IMR-90 (cell line): ENCODE measurements at regions not wholly inside any gene's neighbourhood (a gene's known extent, or its start where the extent isn't known, plus 50 kb on each side); places are given as distances from the start of the nearest gene placed in this dataset.

ENCODE experiments used
- ATAC-seq: fragments of 200-7000 bp; cut with Tn5 transposase; 2 replicates; pipeline ENCODE4 v1.9.1; 2020; ENCODE audit warnings: low read depth, mild to moderate bottlenecking, moderate library complexity
- BruUV-seq: library from RNA; stranded (reverse); fragments of 400-500 nt; replicated peaks from 2 replicates; lab custom pipeline; 2021; lab: Mats Ljungman, UMichigan
- CTCF ChIA-PET: fragments of 300-600 bp; formaldehyde crosslinking; extraction: SDS; loops from one replicate; lab custom pipeline; 2021; ENCODE audit warnings: antibody characterized with exemption; lab: Yijun Ruan, JAX
- POLR2A ChIA-PET: fragments of 300-600 bp; sonication (Branson Sonifier 250); formaldehyde crosslinking; loops from one replicate; lab custom pipeline; 2022; ENCODE audit warnings: antibody characterized with exemption; ENCODE audit not compliant: unreplicated experiment; lab: Charles Lee
- DNase-seq: peaks from one replicate; pipeline ENCODE4 v3.0.0; 2013
- H2AFZ ChIP-seq: replicated peaks from 2 replicates; pipeline ENCODE3; 2013; ENCODE audit warnings: low read length, mild to moderate bottlenecking; ENCODE audit not compliant: poor library complexity
- H2AK5ac ChIP-seq: 2 replicates; pipeline ENCODE4 v1.6.1; 2013; ENCODE audit warnings: low read depth, low read length, inconsistent platforms
- H2AK9ac ChIP-seq: replicated peaks from 2 replicates; pipeline ENCODE3; 2013; ENCODE audit warnings: mild to moderate bottlenecking, low read depth, low read length, moderate library complexity; ENCODE audit not compliant: poor library complexity
- H2BK120ac ChIP-seq: 2 replicates; pipeline ENCODE4 v1.6.1; 2013; ENCODE audit warnings: low read depth, low read length, inconsistent platforms
- H2BK15ac ChIP-seq: 3 replicates; pipeline ENCODE4 v1.6.1; 2013; ENCODE audit warnings: low read depth, low read length, inconsistent platforms
- H2BK20ac ChIP-seq: 2 replicates; pipeline ENCODE4 v1.6.1; 2013; ENCODE audit warnings: low read depth, mild to moderate bottlenecking, inconsistent platforms, low read length, moderate library complexity
- H2BK5ac ChIP-seq: 2 replicates; pipeline ENCODE4 v1.6.1; 2013; ENCODE audit warnings: mild to moderate bottlenecking, low read depth, low read length, inconsistent platforms; ENCODE audit not compliant: poor library complexity, severe bottlenecking
- H3K14ac ChIP-seq: replicated peaks from 2 replicates; pipeline ENCODE4 v1.6.1; 2013; ENCODE audit warnings: low read depth, low read length, inconsistent platforms
- H3K18ac ChIP-seq: 2 replicates; pipeline ENCODE4 v1.6.1; 2013; ENCODE audit warnings: low read depth, low read length, control low read depth
- H3K23ac ChIP-seq: 2 replicates; pipeline ENCODE4 v1.6.1; 2013; ENCODE audit warnings: low read depth, low read length, inconsistent platforms
- H3K27ac ChIP-seq: 2 replicates; pipeline ENCODE4 v1.5.1; 2013; ENCODE audit warnings: mild to moderate bottlenecking, control low read depth, low read length; ENCODE audit not compliant: insufficient read depth
- H3K27me3 ChIP-seq: 2 replicates; pipeline ENCODE4 v1.6.1; 2013; ENCODE audit warnings: low read length; ENCODE audit not compliant: control insufficient read depth, insufficient read depth
- H3K36me3 ChIP-seq: 2 replicates; pipeline ENCODE4 v1.6.1; 2013; ENCODE audit warnings: low read length, mixed read lengths; ENCODE audit not compliant: control insufficient read depth, insufficient read depth
- H3K4ac ChIP-seq: 2 replicates; pipeline ENCODE4 v1.6.1; 2013; ENCODE audit warnings: low read depth, low read length, inconsistent platforms
- H3K4me1 ChIP-seq: 2 replicates; pipeline ENCODE4 v1.6.1; 2013; ENCODE audit warnings: low read length, mixed read lengths; ENCODE audit not compliant: control insufficient read depth, insufficient read depth
- H3K4me2 ChIP-seq: 2 replicates; pipeline ENCODE4 v1.6.1; 2013; ENCODE audit warnings: low read depth, mild to moderate bottlenecking, control low read depth, low read length, moderate library complexity
- H3K4me3 ChIP-seq: 2 replicates; pipeline ENCODE4 v1.5.1; 2013; ENCODE audit warnings: low read depth, mild to moderate bottlenecking, control low read depth, low read length, moderate library complexity; ENCODE audit not compliant: insufficient read depth
- H3K56ac ChIP-seq: 2 replicates; pipeline ENCODE4 v1.6.1; 2013; ENCODE audit warnings: low read length, inconsistent platforms; ENCODE audit not compliant: insufficient read depth; ENCODE audit errors: extremely low read depth
- H3K79me1 ChIP-seq, 2 experiments: 2 replicates each; pipeline ENCODE4 v1.6.1; 2013; ENCODE audit warnings: low read length in 2 of 2, inconsistent platforms in 1 of 2, low read depth in 1 of 2
- H3K9ac ChIP-seq: 2 replicates; pipeline ENCODE4 v1.6.1; 2013; ENCODE audit warnings: low read depth, low read length, control low read depth
- H3K9me1 ChIP-seq: 2 replicates; pipeline ENCODE4 v1.6.1; 2013; ENCODE audit warnings: low read length, inconsistent platforms; ENCODE audit not compliant: insufficient read depth
- H3K9me3 ChIP-seq: 2 replicates; pipeline ENCODE4 v1.6.1; 2013; ENCODE audit warnings: low read length; ENCODE audit not compliant: control insufficient read depth, insufficient read depth
- H4K20me1 ChIP-seq: 2 replicates; pipeline ENCODE4 v1.6.1; 2013; ENCODE audit warnings: low read length, inconsistent platforms; ENCODE audit not compliant: insufficient read depth
- H4K5ac ChIP-seq: 2 replicates; pipeline ENCODE4 v1.6.1; 2013; ENCODE audit warnings: mild to moderate bottlenecking, low read depth, low read length, control low read depth
- H4K8ac ChIP-seq, 2 experiments: 2 replicates each; pipeline ENCODE4 v1.6.1; 2013; ENCODE audit warnings: low read depth in 2 of 2, low read length in 2 of 2, control low read depth in 1 of 2, inconsistent platforms in 1 of 2
- H4K91ac ChIP-seq: 2 replicates; pipeline ENCODE4 v1.6.1; 2013; ENCODE audit warnings: low read depth, low read length, inconsistent platforms; ENCODE audit not compliant: insufficient read depth
- BHLHE40 ChIP-seq: fragments of 150-350 bp; IDR thresholded peaks from 2 replicates; pipeline ENCODE4 v1.6.1; 2016; ENCODE audit warnings: mild to moderate bottlenecking, low read depth, low read length
- CEBPB ChIP-seq: IDR thresholded peaks from 2 replicates; pipeline ENCODE4 v1.6.1; 2012; ENCODE audit warnings: low read depth, low read length, improper control_type of control experiment
- CHD1 ChIP-seq: IDR thresholded peaks from 2 replicates; pipeline ENCODE4 v1.6.1; 2012; ENCODE audit warnings: low read depth, low read length, improper control_type of control experiment
- FOS ChIP-seq: fragments of 150-350 bp; IDR thresholded peaks from 2 replicates; pipeline ENCODE4 v1.6.1; 2016; ENCODE audit warnings: low read depth, low read length
- MXI1 ChIP-seq: IDR thresholded peaks from 2 replicates; pipeline ENCODE4 v1.6.1; 2012; ENCODE audit warnings: low read depth, mild to moderate bottlenecking, low read length, moderate library complexity, borderline replicate concordance
- NFE2L2 ChIP-seq: fragments of 150-350 bp; IDR thresholded peaks from 2 replicates; pipeline ENCODE4 v1.6.1; 2016; ENCODE audit warnings: low read depth, mild to moderate bottlenecking, low read length
- RAD21 ChIP-seq: IDR thresholded peaks from 2 replicates; pipeline ENCODE4 v1.6.1; 2012; ENCODE audit warnings: low read length, improper control_type of control experiment
- RFX5 ChIP-seq: IDR thresholded peaks from 2 replicates; pipeline ENCODE4 v1.8.0; 2012; ENCODE audit warnings: low read depth, mild to moderate bottlenecking, low read length, moderate library complexity
- WGBS, 2 experiments: methylation state at CpG; one replicate each; pipeline versions ENCODE4 v1.1.5 to v1.1.7; 2013; ENCODE audit warnings: missing lambda C conversion rate in 2 of 2; ENCODE audit not compliant: insufficient read length in 1 of 2; ENCODE audit errors: extremely low coverage in 2 of 2; 5-methylcytosine and 5-hydroxymethylcytosine counted together
- dilution Hi-C: fragments of 300-500 bp; cut with HindIII; formaldehyde crosslinking; loops from one replicate; pipeline ENCODE4 v1.14.3; 2018; ENCODE audit warnings: low sequenced_read_pairs; ENCODE audit not compliant: unreplicated experiment
- in situ Hi-C: fragments of 300-500 bp; cut with MboI; formaldehyde crosslinking; loops from 3 replicates; pipeline ENCODE4 v1.14.3; 2019; ENCODE audit warnings: low sequenced_read_pairs, inconsistent platforms, mixed read lengths
- intact Hi-C: fragments of 100-400 bp; cut with micrococcal nuclease; formaldehyde crosslinking; loops from 2 replicates; pipeline ENCODE4 v1.10.0; 2022
- TF ChIP-seq, protein P1 (sequence below): fragments of 150-350 bp; IDR thresholded peaks from 2 replicates; pipeline ENCODE4 v1.6.1; 2017; ENCODE audit warnings: mild to moderate bottlenecking, antibody characterized with exemption, low read length, low read depth

DNA sequence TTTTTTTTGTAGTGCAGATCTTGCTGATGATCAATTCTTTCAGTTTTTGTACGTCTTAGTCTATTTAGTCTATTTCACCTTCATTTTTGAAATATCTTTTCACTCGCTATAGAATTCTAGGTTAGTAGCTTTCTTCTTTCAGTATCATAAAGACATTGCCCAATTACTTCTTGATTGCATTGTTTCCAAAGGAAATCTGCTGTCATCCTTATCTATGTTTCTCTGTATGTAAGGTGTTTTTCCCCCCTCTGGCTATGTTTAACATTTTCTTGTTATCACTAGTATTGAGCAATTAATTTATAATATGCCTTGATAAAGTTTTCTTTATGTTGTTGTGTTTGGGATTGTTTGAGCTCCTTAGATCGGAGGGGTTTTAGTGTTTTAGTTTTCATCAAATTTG, 171.9 kb downstream of the BMP4 start:
- Histone ChIP-seq H3K18ac (no peak overlapping the region), H3K56ac (no peak overlapping the region), H3K9me3 (no peaks in the 10 kb centered on the region), H4K8ac (no peak overlapping the region), H2BK5ac (no peak overlapping the region), H3K14ac (no peak overlapping the region), H2BK120ac (no peak overlapping the region), H3K4me1 (no peaks in the 10 kb centered on the region), H2BK15ac (no peak overlapping the region), H4K5ac (no peak overlapping the region), H3K4me3 (no peak overlapping the region), H2AFZ (no peak overlapping the region), H2AK5ac (no peak overlapping the region), H4K91ac (no peak overlapping the region), H2AK9ac (no peak overlapping the region), H3K9me1 (no peaks in the 10 kb centered on the region), H3K23ac (no peak overlapping the region), H3K4me2 (no peak overlapping the region), H3K36me3 (no peaks in the 10 kb centered on the region), H3K27me3 (peaks cover 6% of the 10 kb centered on the region), H3K27ac (no peak overlapping the region), H3K4ac (no peak overlapping the region), H3K79me1 (no peaks in the 10 kb centered on the region), H4K20me1 (no peaks in the 10 kb centered on the region), H2BK20ac (no peak overlapping the region), H3K9ac (no peak overlapping the region)
- ChIA-PET POLR2A (no interaction called here), CTCF (no interaction called here)
- intact Hi-C loops (no loop called here), in situ Hi-C loops (no loop called here), dilution Hi-C loops (no loop called here)
- ATAC-seq (no peak), DNase-seq (no peak)
- no CpG with 5 or more reads among the region's 3 CpGs for WGBS, 2 experiments
- no TSS peak for BruUV-seq
- TF ChIP-seq FOS (no peak), MXI1 (no peak), BHLHE40 (no peak), RAD21 (no peak), NFE2L2 (no peak), RFX5 (no peak), CHD1 (no peak), CEBPB (no peak)
- TF ChIP-seq, protein P1, sequence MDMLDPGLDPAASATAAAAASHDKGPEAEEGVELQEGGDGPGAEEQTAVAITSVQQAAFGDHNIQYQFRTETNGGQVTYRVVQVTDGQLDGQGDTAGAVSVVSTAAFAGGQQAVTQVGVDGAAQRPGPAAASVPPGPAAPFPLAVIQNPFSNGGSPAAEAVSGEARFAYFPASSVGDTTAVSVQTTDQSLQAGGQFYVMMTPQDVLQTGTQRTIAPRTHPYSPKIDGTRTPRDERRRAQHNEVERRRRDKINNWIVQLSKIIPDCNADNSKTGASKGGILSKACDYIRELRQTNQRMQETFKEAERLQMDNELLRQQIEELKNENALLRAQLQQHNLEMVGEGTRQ = no peak
